IPS DF 6.9 (cell line): ENCODE measurements at regions not wholly inside any gene's neighbourhood (a gene's known extent, or its start where the extent isn't known, plus 50 kb on each side); places are given as distances from the start of the nearest gene placed in this dataset.

Experiments used
- DNase-seq: peaks from one replicate; pipeline ENCODE4 v3.0.0-alpha.2; 2013; ENCODE audit warnings: low read depth, low spot score
- H3K27ac ChIP-seq: one replicate; pipeline ENCODE4 v1.5.1; 2013; ENCODE audit warnings: low read length, control low read depth
- H3K27me3 ChIP-seq: 2 replicates; pipeline ENCODE4 v1.6.1; 2013; ENCODE audit warnings: mild to moderate bottlenecking, low read length; ENCODE audit not compliant: control insufficient read depth, insufficient read depth
- H3K36me3 ChIP-seq: 2 replicates; pipeline ENCODE4 v1.6.1; 2013; ENCODE audit warnings: low read length; ENCODE audit not compliant: control insufficient read depth, insufficient read depth
- H3K4me1 ChIP-seq: 2 replicates; pipeline ENCODE4 v1.6.1; 2013; ENCODE audit warnings: low read length; ENCODE audit not compliant: control insufficient read depth, insufficient read depth
- H3K4me3 ChIP-seq: 2 replicates; pipeline ENCODE4 v1.5.1; 2013; ENCODE audit warnings: mild to moderate bottlenecking, low read length
- H3K9me3 ChIP-seq: 2 replicates; pipeline ENCODE4 v1.6.1; 2013; ENCODE audit warnings: low read length, inconsistent platforms; ENCODE audit not compliant: control insufficient read depth, insufficient read depth
- WGBS: extraction: QIAGEN DNeasy Blood & Tissue Kit; methylation state at CpG from one replicate; pipeline ENCODE4 v1.1.7; 2013; ENCODE audit warnings: mixed read lengths, missing lambda C conversion rate; ENCODE audit not compliant: insufficient read length, insufficient coverage; 5-methylcytosine and 5-hydroxymethylcytosine counted together

DNA sequence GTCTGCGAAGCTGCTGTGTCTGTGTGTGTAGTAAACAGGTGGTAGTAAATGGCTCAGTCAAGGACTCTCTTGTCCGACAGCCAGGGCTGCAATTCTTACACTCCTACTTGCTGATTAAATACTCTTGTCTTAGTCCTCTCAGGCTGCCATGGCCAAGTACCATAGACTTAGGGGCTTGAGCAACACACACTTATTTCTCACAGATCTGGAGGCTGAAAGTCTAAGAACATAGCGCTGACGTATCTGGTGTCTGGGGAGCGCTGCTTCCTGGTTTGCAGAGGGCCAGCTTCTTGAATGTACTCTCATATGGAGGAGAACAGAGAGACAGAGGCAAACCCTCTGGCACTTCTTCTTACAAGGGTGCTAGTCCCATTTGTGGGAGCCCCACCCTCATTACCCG is 411.0 kb downstream of the MED10 start:
- no peaks in the 10 kb centered on the region for H3K4me1 ChIP-seq
- H3K27ac ChIP-seq: no peak overlapping the region
- DNase-seq: no peak
- no peaks in the 10 kb centered on the region for H3K36me3 ChIP-seq
- WGBS: no CpG with 5 or more reads among the region's 6 CpGs
- no peaks in the 10 kb centered on the region for H3K27me3 ChIP-seq
- no peak overlapping the region for H3K4me3 ChIP-seq
- no peaks in the 10 kb centered on the region for H3K9me3 ChIP-seq

DNA sequence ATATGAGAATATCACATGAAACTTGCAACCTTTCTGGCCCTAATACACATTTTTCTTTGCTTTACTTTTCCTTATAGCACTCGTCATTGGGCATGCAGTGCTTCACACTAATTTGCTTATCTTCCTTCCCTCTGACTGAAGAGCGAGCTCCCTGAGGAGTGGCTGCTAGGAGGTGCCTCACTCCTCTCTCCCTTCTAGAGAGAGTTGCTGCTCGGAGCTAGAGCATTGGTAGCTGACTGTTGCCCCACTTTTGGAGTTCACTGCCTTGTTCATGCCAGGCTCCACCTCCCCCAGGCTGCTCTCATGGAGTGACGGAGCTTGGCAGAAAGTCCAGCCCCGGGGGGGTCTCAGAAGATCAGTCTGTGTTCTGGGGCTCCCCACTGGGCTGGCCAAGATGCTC is 413.2 kb downstream of the MED10 start:
- Histone ChIP-seq H3K36me3 (no peaks in the 10 kb centered on the region), H3K27me3 (no peaks in the 10 kb centered on the region), H3K9me3 (no peaks in the 10 kb centered on the region), H3K4me3 (no peak overlapping the region), H3K4me1 (no peaks in the 10 kb centered on the region), H3K27ac (no peak overlapping the region)
- no CpG with 5 or more reads among the region's 5 CpGs for WGBS
- DNase-seq: no peak

DNA sequence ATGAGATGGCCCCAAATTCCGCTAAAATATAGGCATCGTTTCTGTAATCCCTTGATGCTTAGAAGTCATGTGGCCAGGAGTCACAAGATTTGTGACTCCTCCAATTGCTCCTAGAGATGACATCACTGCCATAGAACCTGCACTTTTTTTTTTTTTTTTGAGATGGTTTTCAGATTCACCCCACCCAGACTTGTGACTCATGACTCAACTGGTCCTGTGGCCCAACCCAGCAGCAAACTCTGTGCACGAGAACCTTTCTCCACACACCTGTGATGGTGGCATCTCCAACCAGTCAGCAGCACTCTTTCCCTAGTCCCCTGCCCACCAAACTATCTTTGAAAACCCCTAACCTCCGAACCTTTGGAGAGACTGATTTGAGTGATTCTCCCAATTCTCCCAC is 414.0 kb downstream of the MED10 start:
- Histone ChIP-seq H3K4me1 (no peaks in the 10 kb centered on the region), H3K9me3 (no peaks in the 10 kb centered on the region), H3K36me3 (no peaks in the 10 kb centered on the region), H3K27me3 (no peaks in the 10 kb centered on the region), H3K4me3 (no peak overlapping the region), H3K27ac (no peak overlapping the region)
- DNase-seq: no peak
- no CpG with 5 or more reads among the region's 4 CpGs for WGBS

DNA sequence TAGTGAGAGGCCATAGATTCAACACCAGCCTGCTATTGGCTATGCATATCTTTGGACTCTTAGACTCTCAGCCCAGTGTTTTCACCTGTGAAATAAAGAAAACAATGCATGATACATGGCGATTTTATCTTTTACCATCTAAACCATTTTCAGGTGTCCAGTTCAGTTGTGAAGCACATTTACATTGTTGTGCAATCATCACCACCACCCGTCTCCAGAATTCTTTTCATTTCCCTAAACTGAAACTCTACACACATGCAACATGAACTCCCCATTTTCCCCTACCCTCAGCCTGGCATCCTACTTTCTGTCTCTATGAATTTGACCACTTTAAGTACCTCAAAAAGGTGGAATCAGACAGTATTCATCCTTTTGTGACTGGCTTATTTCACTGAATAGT is 420.6 kb downstream of the MED10 start:
- no peak overlapping the region for H3K4me3 ChIP-seq
- no peak overlapping the region for H3K27ac ChIP-seq
- WGBS: no CpG with 5 or more reads among the region's 2 CpGs
- H3K4me1 ChIP-seq: no peaks in the 10 kb centered on the region
- H3K27me3 ChIP-seq: no peaks in the 10 kb centered on the region
- H3K36me3 ChIP-seq: no peaks in the 10 kb centered on the region
- DNase-seq: no peak
- no peaks in the 10 kb centered on the region; the same call in 1 of the 2 replicates for H3K9me3 ChIP-seq

DNA sequence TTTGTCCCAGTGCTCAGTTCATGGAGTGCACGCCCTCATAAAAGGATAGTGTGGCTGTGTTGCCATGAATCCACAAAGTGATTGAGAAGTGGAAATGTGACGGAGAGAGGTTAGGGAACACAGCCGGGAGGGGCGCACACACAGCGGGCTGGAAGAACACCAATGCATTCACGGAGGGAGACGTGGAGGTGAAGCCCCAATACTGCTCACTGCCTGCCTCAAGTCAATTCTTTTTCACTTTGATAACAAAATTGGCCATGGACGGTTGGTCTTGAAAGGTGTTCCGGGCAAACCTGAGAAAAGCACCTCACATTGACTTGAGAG is 424.1 kb downstream of the MED10 start:
- Histone ChIP-seq H3K4me1 (no peaks in the 10 kb centered on the region), H3K9me3 (no peaks in the 10 kb centered on the region; the same call in 1 of the 2 replicates), H3K4me3 (no peak overlapping the region), H3K27ac (no peak overlapping the region), H3K27me3 (no peaks in the 10 kb centered on the region), H3K36me3 (no peaks in the 10 kb centered on the region)
- DNase-seq: no peak
- WGBS: no CpG with 5 or more reads among the region's 9 CpGs

DNA sequence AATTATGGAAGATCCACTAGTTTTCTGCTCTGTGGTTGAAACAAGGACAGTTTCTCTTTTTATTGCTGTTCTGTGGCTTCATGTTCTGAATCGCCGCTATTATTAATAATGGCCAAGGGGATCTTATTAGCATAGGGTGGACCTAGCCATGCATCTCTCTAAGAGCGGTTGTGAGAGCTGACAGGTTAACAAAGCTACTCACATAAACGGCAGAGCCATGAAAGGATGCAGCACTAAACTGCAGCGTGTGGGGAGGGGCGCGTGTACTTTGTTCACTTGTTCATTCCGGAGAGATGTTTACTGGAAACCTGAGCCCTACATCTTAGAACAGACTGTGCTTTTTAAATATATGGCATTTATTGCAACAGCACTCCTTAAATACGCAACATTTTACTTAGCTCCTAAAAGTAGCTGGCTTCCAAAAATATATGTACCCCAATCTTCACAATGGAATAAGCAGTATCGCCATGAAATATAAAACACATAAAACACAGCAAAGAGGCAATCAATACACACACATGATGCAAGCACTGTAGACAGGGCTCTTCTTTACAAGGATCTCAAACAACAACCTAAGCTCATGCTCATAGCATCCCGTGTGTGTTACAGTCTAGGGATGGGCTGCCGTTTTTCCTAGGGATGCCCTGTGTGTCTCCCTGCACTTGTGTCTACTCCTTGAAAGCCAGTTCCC is 424.6 kb downstream of the MED10 start:
- Histone ChIP-seq H3K4me3 (no peak overlapping the region), H3K27ac (no peak overlapping the region), H3K36me3 (no peaks in the 10 kb centered on the region), H3K9me3 (no peaks in the 10 kb centered on the region; the same call in 1 of the 2 replicates), H3K4me1 (no peaks in the 10 kb centered on the region), H3K27me3 (no peaks in the 10 kb centered on the region)
- no CpG with 5 or more reads among the region's 12 CpGs for WGBS
- DNase-seq: no peak

DNA sequence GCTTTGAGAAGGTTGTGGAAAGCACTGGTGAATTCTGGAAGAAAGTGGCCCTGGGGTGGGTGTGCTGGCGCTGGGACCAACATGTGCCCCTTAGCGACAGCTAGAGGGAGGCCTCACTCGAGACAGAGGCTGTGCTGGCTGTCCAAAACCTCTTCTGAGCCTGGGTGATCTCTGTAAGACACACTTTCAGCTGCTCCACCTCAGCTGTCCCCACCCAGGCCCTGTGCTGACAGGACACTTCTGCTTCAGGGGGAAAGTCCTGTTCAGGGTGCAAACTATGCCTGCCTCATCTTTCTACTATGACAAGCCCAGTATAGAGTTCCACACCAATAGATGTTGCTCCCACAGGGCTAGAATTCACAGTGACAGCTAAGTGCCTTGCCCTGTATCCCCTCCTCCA is 426.4 kb downstream of the MED10 start:
- WGBS: no CpG with 5 or more reads among the region's 3 CpGs
- DNase-seq: no peak
- no peaks in the 10 kb centered on the region; the same call in 1 of the 2 replicates for H3K9me3 ChIP-seq
- H3K27me3 ChIP-seq: no peaks in the 10 kb centered on the region
- H3K27ac ChIP-seq: no peak overlapping the region
- H3K4me1 ChIP-seq: no peaks in the 10 kb centered on the region
- no peaks in the 10 kb centered on the region for H3K36me3 ChIP-seq
- no peak overlapping the region for H3K4me3 ChIP-seq

DNA sequence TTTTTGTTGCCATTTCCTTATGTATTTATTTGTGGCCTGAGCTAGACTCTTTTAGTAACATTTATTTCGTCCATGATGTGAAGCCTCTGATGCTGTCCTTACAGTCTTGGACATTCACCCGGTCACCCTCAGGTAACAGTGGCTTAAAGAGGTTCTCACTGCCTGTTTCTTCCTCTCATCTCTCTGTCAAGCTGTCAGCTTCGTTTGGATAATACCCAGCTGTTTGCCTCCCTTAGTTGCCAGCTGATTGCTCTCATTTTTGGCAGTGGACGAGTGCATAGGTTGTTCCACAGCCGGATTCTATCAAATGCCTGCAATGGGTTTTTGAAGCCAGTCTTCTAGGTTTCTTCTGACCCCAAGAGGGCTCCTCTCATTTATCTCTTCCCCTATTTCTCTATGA is 427.7 kb downstream of the MED10 start:
- H3K27ac ChIP-seq: no peak overlapping the region
- H3K36me3 ChIP-seq: no peaks in the 10 kb centered on the region
- no peak overlapping the region for H3K4me3 ChIP-seq
- WGBS: no CpG with 5 or more reads among the region's 5 CpGs
- H3K27me3 ChIP-seq: no peaks in the 10 kb centered on the region
- DNase-seq: no peak
- no peaks in the 10 kb centered on the region for H3K4me1 ChIP-seq
- no peaks in the 10 kb centered on the region for H3K9me3 ChIP-seq

DNA sequence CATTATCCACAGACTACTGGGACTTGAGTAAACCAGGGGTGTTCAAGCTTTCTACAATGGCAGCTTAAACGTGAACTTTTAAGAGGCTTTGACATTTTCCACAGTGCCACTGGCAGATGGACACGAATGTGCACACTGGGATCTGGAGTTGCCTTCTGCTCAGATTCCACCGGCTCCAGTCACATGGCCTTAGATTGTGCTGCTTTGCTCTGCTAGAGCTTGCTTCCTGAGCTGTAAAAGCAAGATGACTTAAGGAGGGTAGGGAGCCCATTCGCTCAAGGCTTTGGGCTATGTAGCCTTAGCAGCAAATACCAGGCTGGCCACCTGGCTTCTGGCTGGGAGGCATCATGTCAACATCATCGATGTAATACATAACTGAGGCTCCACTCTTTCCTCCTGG is 436.9 kb downstream of the MED10 start:
- Histone ChIP-seq H3K27ac (no peak overlapping the region), H3K4me3 (no peak overlapping the region), H3K27me3 (no peaks in the 10 kb centered on the region), H3K9me3 (no peaks in the 10 kb centered on the region), H3K36me3 (no peaks in the 10 kb centered on the region), H3K4me1 (no peaks in the 10 kb centered on the region)
- WGBS: no CpG with 5 or more reads among the region's 5 CpGs
- no peak for DNase-seq

DNA sequence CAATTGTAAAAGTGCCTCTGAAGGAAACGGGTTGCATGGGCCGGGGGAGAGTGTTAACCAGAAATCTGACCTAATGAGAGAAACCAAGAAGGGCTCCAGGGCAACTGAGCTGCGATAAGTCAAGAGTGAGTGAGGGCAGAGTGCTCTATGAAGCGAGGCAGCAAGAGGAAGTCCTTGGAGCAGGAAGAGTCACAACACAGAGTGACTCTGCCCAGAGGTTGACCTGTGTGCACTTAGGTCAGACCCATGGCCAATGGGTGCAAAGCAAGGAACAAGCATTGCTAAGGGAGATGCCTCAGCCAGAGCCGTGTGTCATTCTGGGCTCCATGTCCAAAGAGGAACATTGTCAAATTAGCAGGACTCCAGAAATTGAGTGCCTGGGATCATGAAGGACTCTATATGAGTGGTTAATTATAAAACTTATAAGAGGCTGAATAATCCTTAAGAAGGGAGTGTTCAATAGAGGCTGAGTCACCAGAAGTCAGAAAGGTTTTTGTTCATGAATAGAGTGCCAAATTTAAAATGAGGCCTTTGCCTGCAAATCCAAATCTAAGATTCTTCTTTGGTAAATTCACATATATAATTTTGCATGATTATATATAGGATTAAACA is 438.5 kb downstream of the MED10 start:
- Histone ChIP-seq H3K9me3 (no peaks in the 10 kb centered on the region), H3K36me3 (no peaks in the 10 kb centered on the region), H3K4me1 (no peaks in the 10 kb centered on the region), H3K4me3 (no peak overlapping the region), H3K27ac (no peak overlapping the region), H3K27me3 (no peaks in the 10 kb centered on the region)
- no peak for DNase-seq
- no CpG with 5 or more reads among the region's 5 CpGs for WGBS

DNA sequence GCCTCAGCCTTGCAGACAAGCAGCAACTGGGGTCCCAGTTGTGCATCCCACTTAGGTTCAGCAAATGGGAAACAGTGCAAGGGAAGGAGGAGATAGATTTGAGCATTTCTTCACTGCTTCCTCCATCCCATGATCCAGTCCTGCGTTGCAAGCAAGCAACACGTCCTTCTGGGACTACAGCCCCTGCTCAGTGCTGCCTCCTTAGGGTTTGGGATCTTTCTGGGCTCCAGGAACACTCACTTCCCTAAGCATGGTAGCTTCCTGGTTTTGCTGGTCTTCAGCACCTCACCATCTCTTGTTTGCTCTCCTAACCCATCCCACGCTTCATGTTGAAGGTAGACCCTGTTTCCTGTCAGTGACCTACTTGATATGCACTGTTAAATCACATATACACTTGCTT is 444.7 kb downstream of the MED10 start:
- H3K4me1 ChIP-seq: no peaks in the 10 kb centered on the region
- DNase-seq: no peak
- no peak overlapping the region for H3K27ac ChIP-seq
- no peaks in the 10 kb centered on the region for H3K27me3 ChIP-seq
- H3K36me3 ChIP-seq: no peaks in the 10 kb centered on the region
- WGBS: no CpG with 5 or more reads among the region's 3 CpGs
- no peaks in the 10 kb centered on the region for H3K9me3 ChIP-seq
- no peak overlapping the region for H3K4me3 ChIP-seq
